ENCODE measurements at regions not wholly inside any gene's neighbourhood (a gene's known extent, or its start where the extent isn't known, plus 50 kb on each side); places are given as distances from the start of the nearest gene placed in this dataset.
"Not testable (repeated sequence)": the region's sequence is repeated elsewhere in the genome, so short reads cannot be mapped to it uniquely, and the experiment has no call there.

- Histone ChIP-seq H3K4me1 (no peaks in the 10 kb centered on the region), H3K4me3 (no peak overlapping the region), H3K27ac (no peak overlapping the region), H3K36me3 (no peaks in the 10 kb centered on the region), H3K27me3 (no peaks in the 10 kb centered on the region), H3K9me3 (peaks cover 0 to 10% of the 10 kb centered on the region in 2 donors)
- intact Hi-C loops (cut with DNase I), result no loop called here
- DNase-seq (no peak), ATAC-seq (no peak)
- TF ChIP-seq CTCF (IDR thresholded peaks at IDR 0.05), result no peak
Observed at GRCh38 chr20:11702721-11703518, 214.8 kb upstream of the BTBD3 start.

- no peak for TF ChIP-seq CTCF (IDR thresholded peaks at IDR 0.05)
- no peak overlapping the region for H3K27ac ChIP-seq
- DNase-seq (no peak), ATAC-seq (no peak)
- H3K4me1 ChIP-seq, result no peaks in the 10 kb centered on the region
- H3K4me3 ChIP-seq, result no peak overlapping the region
- peaks cover 0 to 3% of the 10 kb centered on the region in 2 donors for H3K9me3 ChIP-seq
- no peaks in the 10 kb centered on the region for H3K27me3 ChIP-seq
- intact Hi-C loops (cut with DNase I), result no loop called here
- no peaks in the 10 kb centered on the region for H3K36me3 ChIP-seq
Observed at GRCh38 chr20:11705512-11705911, 212.2 kb upstream of the BTBD3 start.

- DNase-seq; H3K4me3 ChIP-seq; H3K27me3 ChIP-seq; H3K27ac ChIP-seq; ATAC-seq; H3K9me3 ChIP-seq; intact Hi-C loops (cut with DNase I); H3K4me1 ChIP-seq; H3K36me3 ChIP-seq: not testable (repeated sequence)
Observed at GRCh38 chr20:11708223-11708622, 209.5 kb upstream of the BTBD3 start.

- intact Hi-C loops (cut with DNase I), result no loop called here
- Histone ChIP-seq H3K27me3 (no peaks in the 10 kb centered on the region), H3K9me3 (no peaks in the 10 kb centered on the region), H3K4me1 (no peaks in the 10 kb centered on the region), H3K36me3 (no peaks in the 10 kb centered on the region), H3K27ac (no peak overlapping the region), H3K4me3 (no peak overlapping the region)
- TF ChIP-seq CTCF (IDR thresholded peaks at IDR 0.05), result no peak
- DNase-seq, result no peak
- ATAC-seq, result no peak
Observed at GRCh38 chr20:11711214-11711613, 206.5 kb upstream of the BTBD3 start.

- no peak for ATAC-seq
- intact Hi-C loops (cut with DNase I), result no loop called here
- no peak for TF ChIP-seq CTCF (IDR thresholded peaks at IDR 0.05)
Observed at GRCh38 chr20:11712639-11713160, 205.0 kb upstream of the BTBD3 start.

More at GRCh38 chr20:11712639-11713160, 205.0 kb upstream of the BTBD3 start:
- Histone ChIP-seq H3K27me3 (no peaks in the 10 kb centered on the region), H3K9me3 (no peaks in the 10 kb centered on the region), H3K36me3 (no peaks in the 10 kb centered on the region), H3K4me1 (no peaks in the 10 kb centered on the region), H3K27ac (no peak overlapping the region), H3K4me3 (no peak overlapping the region)
- DNase-seq, result no peak
